Mesendoderm (in vitro differentiated cells): ENCODE measurements at regions not wholly inside any gene's neighbourhood (a gene's known extent, or its start where the extent isn't known, plus 50 kb on each side); places are given as distances from the start of the nearest gene placed in this dataset.

Experiments
- DNase-seq: peaks from one replicate; pipeline ENCODE4 v3.0.0; 2013
- H2AK5ac ChIP-seq: 2 replicates; pipeline ENCODE4 v1.6.1; 2013; ENCODE audit warnings: low read length, inconsistent platforms
- H2BK120ac ChIP-seq: 2 replicates; pipeline ENCODE4 v1.6.1; 2013; ENCODE audit warnings: low read depth, mild to moderate bottlenecking, low read length, moderate library complexity, mixed read lengths
- H2BK15ac ChIP-seq: replicated peaks from 2 replicates; pipeline ENCODE4 v1.6.1; 2013; ENCODE audit warnings: low read depth, mild to moderate bottlenecking, moderate library complexity
- H2BK5ac ChIP-seq: 2 replicates; pipeline ENCODE4 v1.6.1; 2013; ENCODE audit warnings: low read length, inconsistent platforms
- H3K18ac ChIP-seq: 2 replicates; pipeline ENCODE4 v1.6.1; 2013; ENCODE audit warnings: mild to moderate bottlenecking, low read length, mixed read lengths
- H3K23ac ChIP-seq: one replicate; pipeline ENCODE4 v1.6.1; 2013; ENCODE audit warnings: low read length
- H3K27ac ChIP-seq: 2 replicates; pipeline ENCODE4 v1.5.1; 2013; ENCODE audit warnings: low read depth, mild to moderate bottlenecking, inconsistent platforms, low read length, moderate library complexity
- H3K27me3 ChIP-seq: 2 replicates; pipeline ENCODE4 v1.6.1; 2013; ENCODE audit warnings: low read length, control low read depth, mild to moderate bottlenecking, inconsistent platforms; ENCODE audit not compliant: insufficient read depth, poor library complexity
- H3K36me3 ChIP-seq: 2 replicates; pipeline ENCODE4 v1.6.1; 2013; ENCODE audit warnings: low read length, inconsistent platforms; ENCODE audit not compliant: control insufficient read depth, insufficient read depth
- H3K4ac ChIP-seq: one replicate; pipeline ENCODE4 v1.6.1; 2013; ENCODE audit warnings: low read depth, mild to moderate bottlenecking, low read length, moderate library complexity
- H3K4me1 ChIP-seq: 2 replicates; pipeline ENCODE4 v1.6.1; 2013; ENCODE audit warnings: low read depth, low read length, inconsistent platforms; ENCODE audit not compliant: control insufficient read depth
- H3K4me2 ChIP-seq: 2 replicates; pipeline ENCODE4 v1.6.1; 2013; ENCODE audit warnings: low read length
- H3K4me3 ChIP-seq: 2 replicates; pipeline ENCODE4 v1.5.1; 2013; ENCODE audit warnings: mild to moderate bottlenecking, low read length
- H3K56ac ChIP-seq: one replicate; pipeline ENCODE4 v1.6.1; 2013; ENCODE audit warnings: low read length
- H3K79me1 ChIP-seq: 2 replicates; pipeline ENCODE4 v1.6.1; 2013; ENCODE audit warnings: low read length, inconsistent platforms
- H3K79me2 ChIP-seq: 2 replicates; pipeline ENCODE4 v1.6.1; 2013; ENCODE audit warnings: mild to moderate bottlenecking, low read length; ENCODE audit not compliant: control insufficient read depth, insufficient read depth
- H3K9ac ChIP-seq: 2 replicates; pipeline ENCODE4 v1.6.1; 2013; ENCODE audit warnings: low read length, inconsistent platforms
- H4K5ac ChIP-seq: one replicate; pipeline ENCODE4 v1.6.1; 2013; ENCODE audit warnings: low read length
- H4K8ac ChIP-seq: one replicate; pipeline ENCODE4 v1.6.1; 2013; ENCODE audit warnings: low read depth, mild to moderate bottlenecking, control low read depth, low read length, moderate library complexity
- WGBS: extraction: QIAGEN DNeasy Blood & Tissue Kit; methylation state at CpG from one replicate; pipeline ENCODE4 v1.1.7; 2013; ENCODE audit warnings: low lambda C conversion rate, missing lambda C conversion rate; ENCODE audit not compliant: insufficient coverage; ENCODE audit errors: extremely low coverage; 5-methylcytosine and 5-hydroxymethylcytosine counted together

- H3K4ac ChIP-seq, result no peak overlapping the region
- H3K56ac ChIP-seq, result no peak overlapping the region
- no peak overlapping the region for H3K18ac ChIP-seq
- no peak overlapping the region for H2BK15ac ChIP-seq
- H3K4me2 ChIP-seq, result no peak overlapping the region
- no peak overlapping the region for H3K4me3 ChIP-seq
- H2BK5ac ChIP-seq, result no peak overlapping the region
- H3K79me2 ChIP-seq, result no peaks in the 10 kb centered on the region
- DNase-seq, result no peak
- no peaks in the 10 kb centered on the region for H3K4me1 ChIP-seq
- no CpG with 5 or more reads among the region's 1 CpG for WGBS
- H3K36me3 ChIP-seq, result no peaks in the 10 kb centered on the region
- H3K23ac ChIP-seq, result no peak overlapping the region
- H4K5ac ChIP-seq, result no peak overlapping the region
- H3K79me1 ChIP-seq, result no peaks in the 10 kb centered on the region
- H2BK120ac ChIP-seq, result no peak overlapping the region
- H3K9ac ChIP-seq, result no peak overlapping the region
- H3K27ac ChIP-seq, result no peak overlapping the region
- no peaks in the 10 kb centered on the region for H3K27me3 ChIP-seq
- no peak overlapping the region for H4K8ac ChIP-seq
- H2AK5ac ChIP-seq, result no peak overlapping the region
Measured at GRCh38 chr2:172370821-172371455, 56.4 kb upstream of the ITGA6 start.

- Histone ChIP-seq H3K18ac (no peak overlapping the region), H2BK5ac (no peak overlapping the region), H3K27me3 (no peaks in the 10 kb centered on the region), H2BK15ac (no peak overlapping the region), H3K4ac (no peak overlapping the region), H3K79me1 (no peaks in the 10 kb centered on the region), H3K4me1 (no peaks in the 10 kb centered on the region), H3K4me3 (no peak overlapping the region), H3K79me2 (no peaks in the 10 kb centered on the region), H4K8ac (no peak overlapping the region), H3K9ac (no peak overlapping the region), H3K4me2 (no peak overlapping the region), H3K27ac (no peak overlapping the region), H4K5ac (no peak overlapping the region), H3K56ac (no peak overlapping the region), H3K36me3 (no peaks in the 10 kb centered on the region), H2AK5ac (no peak overlapping the region), H2BK120ac (no peak overlapping the region), H3K23ac (no peak overlapping the region)
- no peak for DNase-seq
Measured at GRCh38 chr2:172372436-172372835, 55.0 kb upstream of the ITGA6 start.

DNA sequence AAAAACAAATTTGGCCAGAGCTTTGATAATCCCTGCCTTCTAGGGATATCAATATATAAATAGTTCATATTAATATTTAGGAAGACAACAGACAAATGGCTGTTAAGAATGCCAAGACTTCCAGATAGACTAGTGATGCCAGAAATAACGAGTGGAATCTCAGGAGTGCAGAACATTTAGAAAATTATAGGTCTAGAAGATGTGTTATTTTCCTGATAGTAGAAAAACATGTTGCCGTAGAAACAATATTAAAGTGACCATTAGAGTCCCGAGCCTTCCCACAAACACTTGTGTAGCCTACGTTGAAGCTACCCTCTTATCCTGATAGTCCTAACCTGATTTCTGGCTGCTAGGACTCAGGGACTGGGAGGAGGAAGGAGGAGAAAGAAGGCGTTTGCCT, 54.3 kb upstream of the ITGA6 start:
- no peak overlapping the region for H3K9ac ChIP-seq
- H3K27ac ChIP-seq, result no peak overlapping the region
- no peak overlapping the region for H4K5ac ChIP-seq
- no peak overlapping the region for H3K4me2 ChIP-seq
- no peak overlapping the region for H3K56ac ChIP-seq
- H3K23ac ChIP-seq, result no peak overlapping the region
- no peak overlapping the region for H3K4ac ChIP-seq
- no CpG with 5 or more reads among the region's 5 CpGs for WGBS
- no peak for DNase-seq
- no peaks in the 10 kb centered on the region for H3K79me2 ChIP-seq
- H3K36me3 ChIP-seq, result no peaks in the 10 kb centered on the region
- no peak overlapping the region for H2BK120ac ChIP-seq
- H3K4me1 ChIP-seq, result no peaks in the 10 kb centered on the region
- no peak overlapping the region for H4K8ac ChIP-seq
- H3K27me3 ChIP-seq, result no peaks in the 10 kb centered on the region
- no peak overlapping the region for H2BK15ac ChIP-seq
- H2AK5ac ChIP-seq, result no peak overlapping the region
- H3K79me1 ChIP-seq, result no peaks in the 10 kb centered on the region
- H2BK5ac ChIP-seq, result no peak overlapping the region
- H3K4me3 ChIP-seq, result no peak overlapping the region
- H3K18ac ChIP-seq, result no peak overlapping the region

DNA sequence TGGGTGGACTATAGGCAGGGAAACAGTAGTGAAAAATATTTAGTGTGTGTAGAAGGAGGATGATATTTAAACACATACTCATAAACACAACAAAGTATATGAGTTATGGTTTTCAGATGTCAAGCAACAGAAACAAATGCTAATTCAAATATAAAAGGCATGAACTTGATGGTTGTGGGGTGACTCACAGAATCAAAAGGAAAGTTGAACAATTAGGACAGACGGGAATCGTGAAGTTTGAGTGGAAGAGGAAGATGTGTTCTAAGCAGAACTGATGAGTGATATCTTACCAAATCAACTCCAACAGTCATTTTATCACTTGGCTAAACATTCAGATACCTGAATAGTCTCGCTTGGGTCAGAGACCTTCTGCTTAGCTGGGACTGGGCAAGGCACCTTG, 53.6 kb upstream of the ITGA6 start:
- Histone ChIP-seq H3K79me1 (no peaks in the 10 kb centered on the region), H3K23ac (no peak overlapping the region), H3K4ac (no peak overlapping the region), H2BK15ac (no peak overlapping the region), H3K27me3 (no peaks in the 10 kb centered on the region), H3K4me3 (no peak overlapping the region), H3K36me3 (no peaks in the 10 kb centered on the region), H3K9ac (no peak overlapping the region), H3K4me2 (no peak overlapping the region), H4K8ac (no peak overlapping the region), H4K5ac (no peak overlapping the region), H3K4me1 (no peaks in the 10 kb centered on the region), H2BK5ac (no peak overlapping the region), H3K79me2 (no peaks in the 10 kb centered on the region), H2BK120ac (no peak overlapping the region), H3K27ac (no peak overlapping the region), H2AK5ac (no peak overlapping the region), H3K56ac (no peak overlapping the region), H3K18ac (no peak overlapping the region)
- DNase-seq, result no peak
- no CpG with 5 or more reads among the region's 3 CpGs for WGBS

GRCh38 chr2:172374318-172375240, 52.8 kb upstream of the ITGA6 start:
- WGBS, result no CpG with 5 or more reads among the region's 7 CpGs
- no peak overlapping the region for H2BK5ac ChIP-seq
- no peaks in the 10 kb centered on the region for H3K79me2 ChIP-seq
- H3K4me3 ChIP-seq, result no peak overlapping the region
- H3K56ac ChIP-seq, result no peak overlapping the region
- no peaks in the 10 kb centered on the region for H3K4me1 ChIP-seq
- H3K27me3 ChIP-seq, result no peaks in the 10 kb centered on the region
- H3K18ac ChIP-seq, result no peak overlapping the region
- H3K23ac ChIP-seq, result no peak overlapping the region
- H2BK120ac ChIP-seq, result no peak overlapping the region
- H3K4ac ChIP-seq, result no peak overlapping the region
- H3K4me2 ChIP-seq, result no peak overlapping the region
- no peak overlapping the region for H2AK5ac ChIP-seq
- no peak overlapping the region for H4K8ac ChIP-seq
- no peaks in the 10 kb centered on the region for H3K79me1 ChIP-seq
- no peak for DNase-seq
- no peak overlapping the region for H4K5ac ChIP-seq
- H3K9ac ChIP-seq, result no peak overlapping the region
- H3K36me3 ChIP-seq, result no peaks in the 10 kb centered on the region
- no peak overlapping the region for H3K27ac ChIP-seq
- H2BK15ac ChIP-seq, result no peak overlapping the region
